ENCODE measurements at regions not wholly inside any gene's neighbourhood (a gene's known extent, or its start where the extent isn't known, plus 50 kb on each side); places are given as distances from the start of the nearest gene placed in this dataset.

DNA sequence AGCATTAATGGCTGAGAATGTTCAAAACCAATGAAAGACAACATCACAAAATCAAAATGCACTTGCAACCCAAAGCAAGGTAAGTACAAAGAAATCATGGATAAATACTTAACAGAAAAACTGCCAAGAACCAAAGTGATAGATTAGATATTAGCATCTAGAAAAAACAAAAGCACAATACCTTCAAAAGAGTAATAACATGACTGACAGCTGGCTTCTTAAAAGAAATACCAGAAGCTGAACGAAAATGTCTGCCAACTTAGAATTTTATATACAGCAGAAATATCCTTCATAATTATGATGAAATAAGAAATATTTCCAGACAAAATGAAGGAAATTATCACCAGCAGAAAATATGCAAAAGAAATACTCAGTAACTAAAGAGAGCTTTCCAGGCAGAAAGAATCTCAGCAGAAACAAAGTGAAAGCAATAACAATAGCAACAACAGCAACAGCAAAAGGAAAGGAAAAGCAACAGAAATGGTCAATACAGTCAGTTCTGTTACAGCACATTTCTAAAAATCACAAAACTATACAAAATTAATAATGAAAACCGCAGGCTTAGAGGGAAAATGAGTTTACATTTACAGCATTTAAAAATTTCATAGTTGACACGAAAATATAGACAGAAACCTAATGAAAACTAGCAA is 121.5 kb upstream of the MAN1A1 start:
- no peak for DNase-seq

DNA sequence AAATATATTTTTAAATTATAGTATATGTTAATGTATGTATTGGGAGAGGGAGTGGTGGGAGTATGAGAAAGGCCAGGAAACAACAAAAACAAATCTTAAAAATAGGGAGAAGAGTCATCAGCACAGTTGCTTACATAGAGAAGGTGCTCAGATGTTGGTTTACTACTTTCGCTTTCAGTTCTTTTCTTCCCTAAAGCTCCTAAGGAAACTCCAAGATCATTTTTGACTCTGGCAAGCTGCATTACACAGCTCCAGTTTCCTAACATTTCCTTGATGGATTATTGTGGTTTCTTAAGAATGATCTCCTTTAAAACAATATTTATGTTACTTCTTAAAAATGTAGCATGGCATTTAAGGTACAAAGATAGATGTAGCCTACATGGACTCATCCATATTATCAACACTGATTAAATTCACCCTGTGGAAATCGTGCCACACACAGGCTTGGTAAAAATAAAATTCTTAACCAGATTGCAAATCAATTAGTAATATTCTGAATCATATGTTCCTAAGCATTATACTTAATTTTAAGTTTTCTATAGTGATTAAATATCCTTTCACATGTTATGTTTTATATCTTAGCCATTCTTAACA is 118.0 kb upstream of the MAN1A1 start:
- no peak for DNase-seq

DNA sequence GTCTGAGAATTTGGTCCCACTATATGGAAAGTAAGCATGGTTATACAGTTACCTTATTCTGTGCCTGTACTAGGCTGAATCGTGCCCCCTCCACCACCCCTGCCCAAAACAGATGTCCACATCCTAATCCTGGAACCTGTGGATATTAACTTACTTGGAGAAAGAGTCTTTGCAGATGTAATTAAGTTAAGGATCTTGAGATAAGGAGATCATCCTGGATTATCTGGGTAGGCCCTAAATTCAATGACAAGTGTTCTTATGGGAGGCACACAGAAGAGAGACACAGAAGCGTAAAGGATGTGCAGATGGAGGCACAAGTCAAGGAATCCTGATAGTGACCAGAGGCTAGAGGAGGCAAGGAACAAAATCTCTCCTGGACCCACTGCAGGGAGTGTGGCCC is 116.7 kb upstream of the MAN1A1 start:
- no peak for DNase-seq

DNA sequence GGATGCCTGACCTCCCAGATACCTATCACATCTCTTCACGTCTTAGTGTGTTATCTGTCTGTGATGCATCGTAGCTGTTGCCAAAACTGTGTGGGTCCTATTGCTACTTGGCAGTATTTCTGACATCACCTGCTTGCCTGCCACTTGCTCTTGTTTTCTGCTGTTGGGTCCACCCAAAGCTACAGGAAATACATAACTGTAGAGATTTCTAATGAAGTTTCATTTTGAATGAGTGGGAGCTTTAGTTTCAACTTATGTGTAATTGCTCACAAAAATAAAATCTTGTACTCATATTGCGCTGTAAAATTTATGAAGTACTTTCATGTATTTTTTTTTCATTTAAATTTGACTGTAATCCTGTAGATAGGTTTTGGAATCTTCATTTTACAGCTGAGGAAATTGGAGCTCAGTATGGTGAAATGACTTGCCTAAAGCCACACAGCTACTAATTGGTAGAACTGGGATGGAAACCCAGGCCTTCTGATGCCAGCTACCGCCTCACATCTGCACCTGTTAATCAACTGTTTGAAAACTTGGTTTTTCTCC is 113.6 kb upstream of the MAN1A1 start:
- DNase-seq: no peak

DNA sequence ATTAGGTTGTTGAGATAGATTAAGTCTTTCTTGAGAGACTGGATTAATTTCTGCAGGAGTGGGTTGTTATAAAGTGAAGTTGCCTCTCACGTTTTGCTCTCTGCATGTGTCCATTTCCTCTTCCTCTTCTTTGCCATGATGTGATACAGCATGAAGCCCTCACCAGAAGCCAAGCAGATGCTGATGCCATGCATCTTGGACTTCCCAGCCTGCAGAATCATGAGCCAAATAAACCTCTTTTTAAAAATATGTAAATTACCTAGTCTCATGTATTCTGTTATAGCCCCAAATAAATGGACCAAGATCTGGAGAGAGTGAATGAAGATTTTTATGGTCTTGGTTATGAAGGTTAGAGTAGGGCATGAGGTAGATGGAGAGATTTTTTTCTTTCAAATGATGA is 111.6 kb upstream of the MAN1A1 start:
- no peak for DNase-seq

DNA sequence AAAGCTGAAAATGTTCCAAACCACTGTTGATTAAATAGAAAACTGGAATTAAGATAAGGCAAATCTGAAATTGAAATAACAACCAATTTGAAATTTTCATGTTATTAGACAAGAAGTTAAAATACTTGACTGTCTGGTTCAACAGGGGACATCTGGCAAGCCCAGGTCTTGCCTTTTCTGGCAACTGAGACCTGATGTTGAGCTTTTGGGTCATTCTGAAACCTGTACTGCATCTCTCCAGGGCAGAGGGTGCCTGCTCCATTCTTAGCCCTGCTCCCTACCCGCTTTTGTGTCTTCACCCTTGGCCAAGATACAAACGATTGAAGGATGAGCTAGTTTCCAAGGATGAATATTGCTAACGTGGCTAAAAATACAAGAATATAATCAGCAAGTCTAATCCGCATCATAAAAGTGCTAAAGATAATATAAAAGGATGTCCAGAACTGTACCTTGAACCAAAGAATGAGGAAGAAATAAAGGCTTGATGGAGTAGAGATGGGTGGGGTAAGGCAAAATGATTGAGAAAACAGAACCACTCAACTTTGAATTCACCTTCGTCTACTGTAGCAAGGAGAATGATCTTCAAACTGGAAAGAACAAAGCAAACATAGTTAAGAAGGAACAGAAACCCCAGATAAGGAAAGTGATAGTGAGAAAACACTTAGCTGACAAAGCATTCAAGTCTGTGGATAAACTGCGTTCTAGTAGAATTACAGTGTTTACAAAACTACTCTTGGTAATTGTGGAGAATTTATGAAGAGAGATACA is 109.8 kb upstream of the MAN1A1 start:
- no peak for DNase-seq

DNA sequence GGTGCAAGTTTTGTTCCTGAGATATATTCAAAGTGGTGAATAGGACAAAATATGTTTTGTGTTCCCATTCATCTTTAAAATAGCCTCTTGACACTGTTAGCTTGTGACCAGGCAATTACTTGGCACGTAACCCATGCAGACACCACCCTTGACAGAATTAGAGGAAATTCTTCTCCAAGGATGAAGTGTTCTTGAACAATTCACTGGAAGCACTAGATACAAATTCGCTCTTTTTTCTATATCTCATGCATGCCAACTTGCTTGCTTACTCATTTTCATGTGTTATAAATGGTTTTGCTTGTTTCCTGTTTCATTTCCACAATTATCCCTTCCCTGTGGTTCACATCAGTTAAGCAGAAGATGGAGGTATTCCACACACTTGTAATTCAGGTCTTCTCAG is 105.2 kb upstream of the MAN1A1 start:
- no peak for DNase-seq

DNA sequence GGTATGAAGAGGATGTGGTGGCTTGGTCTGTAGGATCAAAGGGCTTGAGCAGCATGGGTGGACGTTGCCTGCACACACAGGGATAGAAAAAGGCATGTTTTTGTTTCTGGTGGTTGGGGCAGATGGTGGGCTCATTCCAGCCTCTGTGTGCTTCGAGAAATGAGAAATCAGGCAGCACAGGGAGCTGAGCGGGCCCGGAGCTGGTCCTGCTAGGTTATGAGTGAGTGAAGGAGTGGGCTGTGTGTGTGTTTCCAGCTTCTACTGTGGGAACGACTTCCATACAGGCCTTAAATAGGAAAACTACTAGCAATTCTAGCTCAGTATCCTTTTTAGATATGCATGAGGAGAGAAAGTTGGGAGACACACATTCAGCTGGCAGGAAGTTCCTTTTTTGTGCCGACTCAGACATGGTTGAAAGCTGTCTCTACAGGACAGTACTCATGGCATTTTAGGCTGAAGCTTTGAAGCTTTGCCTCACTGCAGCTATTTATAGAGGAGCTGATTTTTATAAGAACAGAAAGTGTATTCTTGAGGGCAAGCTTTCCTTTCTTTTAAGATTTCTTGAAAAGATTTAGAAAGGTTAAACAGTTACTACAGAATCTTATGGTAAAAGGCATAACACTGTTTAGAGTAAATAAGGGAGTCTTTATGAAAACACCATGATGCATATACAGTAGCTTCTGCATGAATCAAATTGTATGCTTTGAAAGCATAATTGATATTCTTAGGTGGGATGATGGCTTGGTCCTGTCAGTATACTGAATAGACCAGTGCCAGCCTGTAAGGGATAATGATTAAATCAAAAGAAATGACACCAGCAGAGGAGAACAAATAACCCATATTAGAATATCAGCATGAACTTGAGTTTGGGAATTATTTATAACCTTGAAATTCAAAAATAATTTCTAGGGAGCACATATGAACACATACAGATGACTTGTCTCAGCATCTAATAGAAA is 104.0 kb upstream of the MAN1A1 start:
- no peak for DNase-seq

DNA sequence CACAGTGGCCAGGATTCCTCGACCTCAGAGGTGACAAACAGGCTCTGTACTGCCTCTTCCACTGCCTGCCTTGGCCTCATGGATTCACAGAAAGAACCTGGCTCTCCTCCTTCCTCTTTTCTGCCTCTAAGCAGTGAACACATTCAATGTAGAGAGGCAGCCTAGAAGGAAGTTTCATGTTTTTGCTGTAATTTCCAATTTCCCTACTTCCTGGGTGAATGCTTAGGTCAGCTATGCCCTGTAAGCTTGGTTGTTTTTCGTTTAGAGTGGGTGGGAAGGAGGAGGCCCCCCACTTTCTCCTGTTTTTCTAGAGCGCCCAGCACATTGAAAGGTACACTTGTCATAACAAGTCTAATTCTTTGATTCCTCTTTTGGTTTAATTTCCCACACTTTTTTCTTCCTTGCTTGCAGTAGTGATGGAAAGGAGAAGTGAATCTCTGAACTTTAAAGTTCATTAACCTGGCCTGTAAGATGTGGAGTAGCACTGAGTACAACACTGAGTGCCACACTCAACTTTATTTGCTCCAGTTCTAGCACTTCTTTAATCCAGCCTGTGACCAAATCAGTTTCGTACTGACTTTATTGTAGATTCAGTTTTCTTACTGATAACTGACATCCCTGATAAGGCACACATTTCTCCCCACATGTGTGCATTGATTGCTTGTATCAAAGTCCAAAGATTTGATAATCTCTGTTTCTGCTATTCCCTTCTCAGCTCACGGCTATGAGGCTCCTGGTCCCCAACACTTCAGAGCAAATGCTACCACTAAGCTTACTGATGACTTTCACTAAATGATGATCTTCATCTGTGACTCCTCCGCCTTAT is 100.0 kb upstream of the MAN1A1 start:
- no peak for DNase-seq

DNA sequence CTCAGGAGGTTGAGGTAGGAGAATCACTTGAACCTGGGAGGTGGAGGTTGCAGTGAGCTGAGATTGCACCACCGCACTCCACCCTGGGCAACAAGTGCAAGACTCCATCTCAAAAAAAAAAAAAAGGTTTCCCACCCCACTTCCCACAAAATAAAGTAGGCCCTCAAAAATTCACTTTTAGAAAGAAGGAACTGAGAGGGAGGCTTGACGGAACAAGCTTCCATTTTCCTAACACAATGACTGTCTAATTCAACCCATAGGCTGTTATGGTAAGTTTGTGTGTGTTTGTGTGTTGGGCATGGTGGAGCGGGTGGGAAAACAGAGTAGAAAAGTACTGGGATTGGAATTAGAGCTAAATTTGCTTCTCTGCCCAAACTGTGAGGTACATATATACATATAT is 98.4 kb upstream of the MAN1A1 start:
- DNase-seq: no peak

DNA sequence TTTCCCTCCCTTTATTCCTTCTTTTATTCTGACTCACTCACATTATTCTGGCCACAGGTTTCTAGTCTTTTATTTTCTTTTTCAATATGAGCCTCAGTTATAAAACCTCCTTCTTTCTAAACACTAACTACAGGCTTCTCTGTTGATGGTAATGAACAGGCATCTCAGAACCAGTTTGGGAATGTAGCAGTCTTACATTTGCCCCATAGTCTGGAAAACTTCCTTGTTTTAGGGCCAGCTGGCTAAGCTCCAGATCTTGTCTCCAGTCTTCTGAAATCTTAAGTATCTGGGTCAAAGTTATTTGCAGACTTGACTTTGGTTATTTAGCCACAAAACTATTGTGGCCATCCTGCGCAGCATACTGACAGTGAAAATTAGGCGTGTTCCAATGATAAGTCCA is 97.0 kb upstream of the MAN1A1 start:
- no peak for DNase-seq

DNA sequence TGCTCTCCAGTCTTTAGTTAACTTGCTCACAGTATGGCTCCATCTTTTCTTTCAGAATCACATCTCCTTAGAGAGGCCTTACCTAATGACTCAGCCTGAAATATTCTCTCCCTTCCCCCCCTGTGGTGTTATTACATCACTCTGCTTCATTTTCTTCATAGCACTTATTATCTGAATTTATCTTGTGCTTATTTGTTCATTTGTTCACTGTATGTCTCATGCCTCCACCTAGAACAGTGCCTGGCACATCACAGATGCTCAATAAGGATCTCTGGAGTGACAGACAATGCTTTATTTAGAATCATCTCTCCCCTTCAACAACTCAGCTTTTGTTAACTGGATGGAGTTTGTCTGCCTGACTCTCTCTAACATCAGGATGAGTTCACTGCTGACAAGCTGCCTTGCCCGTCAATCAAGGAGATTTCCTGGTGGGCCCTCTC is 96.6 kb upstream of the MAN1A1 start:
- DNase-seq: no peak

DNA sequence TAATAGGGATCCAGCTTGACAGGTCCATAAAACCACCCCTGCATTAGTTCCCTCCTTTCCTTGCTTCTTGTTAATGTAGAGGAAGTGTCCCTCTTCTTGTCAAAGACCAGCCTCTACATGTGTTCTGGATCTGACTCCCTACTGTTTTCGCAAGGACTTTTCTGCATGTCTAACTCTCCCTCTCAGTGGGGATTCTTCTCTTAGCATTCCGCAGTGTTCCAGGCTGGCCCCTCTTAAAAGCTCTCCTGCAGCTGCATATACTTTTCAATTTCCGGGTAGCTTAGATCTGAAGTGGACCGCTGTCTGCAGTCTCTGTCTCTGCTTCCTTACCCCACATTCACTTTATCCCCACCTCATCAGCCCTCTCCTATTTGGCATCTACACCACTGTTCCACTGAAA is 96.1 kb upstream of the MAN1A1 start:
- no peak for DNase-seq

DNA sequence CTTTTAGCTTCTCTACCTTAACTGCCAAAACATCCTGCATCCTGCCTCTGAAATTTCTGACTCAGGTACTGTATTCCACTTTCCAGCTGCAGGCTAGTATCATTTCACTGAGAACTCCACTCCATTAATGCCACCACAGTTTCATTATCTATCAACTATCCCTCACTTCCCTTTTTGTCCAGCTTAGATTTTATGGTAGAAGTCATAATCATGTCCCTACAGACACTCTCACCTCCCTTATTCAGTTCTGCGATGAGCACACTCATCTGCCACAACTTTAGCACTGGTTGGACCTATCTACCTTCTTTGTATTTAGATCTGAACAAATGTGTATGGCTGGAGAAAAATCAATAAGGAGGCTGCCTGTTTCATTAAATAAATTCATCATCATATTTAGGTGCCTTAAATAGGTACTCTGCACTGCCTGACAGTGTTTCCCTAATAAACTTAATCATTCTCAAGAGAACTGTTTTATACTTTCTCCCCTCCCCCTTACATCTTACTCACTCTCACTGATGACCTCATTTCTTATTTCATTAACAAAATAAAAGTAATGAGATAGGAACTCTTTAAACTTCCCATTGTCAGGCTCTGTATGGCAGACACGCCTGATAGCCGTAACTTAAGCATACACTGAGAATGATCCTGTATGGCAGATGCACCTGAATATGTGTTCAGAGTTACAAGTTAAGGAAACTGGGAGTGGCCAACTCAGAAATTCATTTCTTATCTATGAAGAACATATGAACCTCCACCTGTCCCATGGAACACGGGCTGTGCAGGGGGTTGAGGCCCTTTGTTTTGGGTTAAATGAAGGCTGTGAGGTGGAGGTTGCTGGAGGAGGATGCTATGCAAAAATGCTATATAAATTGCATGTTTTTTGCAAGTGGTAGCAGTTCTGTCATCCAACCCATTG is 95.3 kb upstream of the MAN1A1 start:
- DNase-seq: no peak

DNA sequence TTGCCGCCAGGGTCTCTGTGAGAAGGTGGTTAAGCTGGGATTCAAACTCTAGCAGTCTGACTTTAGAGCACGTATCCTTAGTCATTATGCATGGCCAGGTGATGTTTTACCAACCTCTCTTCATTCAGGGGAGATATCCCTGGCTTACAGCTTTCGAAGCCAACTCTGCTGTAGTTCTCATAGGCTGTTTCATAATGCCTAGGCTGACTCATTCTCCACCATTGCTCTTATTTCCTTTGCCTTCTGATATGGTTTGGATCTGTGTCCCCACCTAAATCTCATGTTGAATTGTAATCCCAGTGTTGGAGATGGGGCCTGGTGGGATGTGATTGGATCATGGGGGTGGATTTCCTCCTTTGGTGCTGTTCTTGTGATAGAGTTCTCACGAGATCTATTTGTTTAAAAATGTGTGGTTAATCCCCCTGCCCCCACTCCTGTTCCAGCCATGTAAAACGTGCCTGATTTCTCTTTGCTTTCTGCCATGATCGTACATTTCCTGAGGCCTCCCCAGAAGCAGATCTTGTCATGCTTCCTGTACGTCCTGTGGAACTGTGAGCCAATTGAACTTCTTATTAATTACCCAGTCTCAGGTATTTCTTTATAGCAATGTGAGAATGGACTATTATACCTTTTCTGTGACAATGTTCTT is 94.6 kb upstream of the MAN1A1 start:
- DNase-seq: no peak

DNA sequence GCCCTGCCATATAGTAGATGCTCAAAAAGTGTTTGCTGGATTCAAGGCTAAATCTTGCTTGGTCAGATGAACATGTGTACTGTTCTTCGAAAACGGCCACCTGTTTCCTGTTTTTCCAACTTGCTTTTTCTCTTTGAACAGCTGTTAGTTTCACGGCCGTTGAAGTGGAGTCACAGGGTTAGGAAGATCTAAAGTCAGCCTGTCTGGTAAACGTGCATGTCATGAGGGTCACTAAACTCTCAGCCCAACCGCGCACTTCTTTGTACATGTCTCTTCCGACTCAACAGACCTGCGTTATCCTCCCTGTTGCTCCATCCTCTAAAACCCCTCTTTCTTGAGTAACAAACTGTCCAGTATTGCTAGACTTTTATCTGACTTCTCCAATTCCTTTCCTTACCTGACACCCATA is 93.2 kb upstream of the MAN1A1 start:
- DNase-seq: no peak

DNA sequence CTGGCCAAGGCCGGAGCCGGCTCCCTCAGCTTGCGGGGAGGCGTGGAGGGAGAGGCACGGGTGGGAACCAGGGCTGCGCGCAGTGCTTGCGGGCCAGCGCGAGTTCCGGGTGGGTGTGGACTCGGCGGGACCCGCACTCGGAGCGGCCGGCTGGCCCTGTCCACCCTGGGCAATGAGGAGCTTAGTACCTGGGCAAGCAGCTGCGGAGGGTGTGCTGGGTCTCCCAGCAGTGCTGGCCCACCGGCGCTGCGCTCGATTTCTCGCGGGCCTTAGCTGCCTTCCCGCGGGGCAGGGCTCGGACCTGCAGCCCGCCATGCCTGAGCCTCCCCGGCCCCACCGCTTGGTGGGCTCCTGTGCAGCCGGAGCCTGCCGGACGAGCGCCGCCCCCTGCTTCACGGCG is 91.4 kb upstream of the MAN1A1 start:
- no peak for DNase-seq

DNA sequence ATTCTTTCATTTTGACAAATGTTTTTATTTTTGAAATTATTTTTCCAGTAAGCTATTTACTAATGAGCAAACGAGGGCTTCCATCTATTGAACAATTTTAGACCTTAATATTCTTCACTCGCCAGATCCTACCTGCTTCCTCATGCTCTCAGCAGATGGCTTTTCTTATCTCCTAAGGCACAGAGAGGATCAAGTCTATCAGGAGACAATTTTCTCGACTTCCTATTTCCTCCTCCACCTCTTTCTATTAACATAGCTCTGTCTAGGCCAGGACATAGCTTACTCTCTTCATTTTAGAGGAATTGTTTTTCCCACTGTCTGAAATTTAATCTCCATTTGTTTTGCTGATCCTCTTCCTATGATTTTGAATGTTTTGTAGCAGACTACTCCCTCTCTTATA is 87.0 kb upstream of the MAN1A1 start:
- no peak for DNase-seq

DNA sequence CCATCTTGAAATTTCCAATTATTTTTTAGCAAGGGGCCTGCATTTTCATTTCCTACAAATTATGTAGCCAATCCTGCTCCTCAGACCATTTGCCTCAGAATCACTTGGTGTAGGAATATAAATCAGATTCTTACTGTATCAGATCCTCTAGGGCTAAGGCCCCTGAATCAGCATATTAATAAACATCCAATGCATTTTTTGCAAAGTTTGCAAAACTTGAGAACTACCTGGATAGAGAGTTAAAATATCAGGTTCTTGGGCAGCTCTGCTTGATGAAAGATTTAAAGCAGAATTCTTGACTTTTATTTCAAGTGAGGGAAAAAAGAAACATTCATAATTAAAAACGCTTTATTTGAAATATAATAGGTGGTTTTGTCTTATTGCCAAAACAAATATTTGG is 82.2 kb upstream of the MAN1A1 start:
- no peak for DNase-seq

DNA sequence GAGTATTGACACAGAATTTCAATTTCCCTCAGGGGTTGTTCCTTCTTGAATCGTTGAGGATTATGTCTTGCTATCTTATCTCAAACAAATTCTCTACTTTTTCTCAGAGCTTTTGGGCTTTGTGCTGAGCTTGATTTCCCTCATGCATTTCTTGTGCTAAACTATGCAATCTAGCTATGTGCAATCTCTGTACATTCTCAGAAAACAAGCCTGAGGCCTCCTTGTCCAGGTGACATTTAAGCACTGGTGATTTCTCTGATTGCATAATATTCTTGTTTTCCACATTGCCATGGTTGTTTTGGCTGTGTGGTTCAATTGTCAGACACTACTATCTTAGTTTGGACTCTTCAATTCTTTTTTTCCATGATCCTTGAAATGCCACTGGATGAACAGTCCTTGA is 81.2 kb upstream of the MAN1A1 start:
- DNase-seq: no peak
